ENCODE measurements at regions not wholly inside any gene's neighbourhood (a gene's known extent, or its start where the extent isn't known, plus 50 kb on each side); places are given as distances from the start of the nearest gene placed in this dataset.

DNA sequence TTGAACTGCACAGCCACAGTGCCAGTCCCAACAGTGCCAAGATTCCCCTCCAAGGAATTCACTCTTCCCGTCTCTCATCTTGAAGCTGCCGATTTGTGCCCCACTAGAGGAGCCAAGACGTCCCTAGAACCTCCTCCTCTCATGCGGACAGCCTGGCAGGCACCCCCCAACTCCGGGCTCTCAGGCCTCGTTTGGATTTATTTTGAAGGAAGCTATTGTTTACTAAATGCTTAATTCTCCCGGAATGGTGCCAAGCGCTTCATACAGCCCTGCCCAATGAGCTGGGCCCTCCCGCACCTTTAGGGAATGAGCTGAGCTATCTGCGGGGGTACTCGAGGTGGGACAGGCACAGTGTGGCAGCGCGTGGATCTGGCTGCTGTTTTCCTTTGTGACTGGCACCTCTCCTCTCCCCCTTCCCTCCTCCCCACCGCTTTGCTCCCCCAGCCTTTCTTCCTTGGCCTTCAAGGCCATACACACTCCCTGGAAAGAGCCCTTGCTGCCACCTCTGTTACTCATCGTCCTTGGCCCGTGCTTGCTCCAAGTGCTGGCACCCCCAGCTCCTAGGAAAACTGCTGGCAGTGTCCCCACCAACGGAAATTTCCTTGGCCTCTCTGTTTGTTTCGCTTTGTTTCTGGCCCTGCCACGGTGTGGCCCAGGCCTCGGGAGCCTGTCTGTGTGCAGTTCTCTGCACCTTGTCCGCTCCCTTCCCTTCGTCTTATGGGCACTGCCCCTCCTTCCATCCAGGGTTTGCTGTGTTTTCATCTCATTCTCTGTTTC, 49.9 kb upstream of the CDR2 start:
- TF ChIP-seq, protein P1, sequence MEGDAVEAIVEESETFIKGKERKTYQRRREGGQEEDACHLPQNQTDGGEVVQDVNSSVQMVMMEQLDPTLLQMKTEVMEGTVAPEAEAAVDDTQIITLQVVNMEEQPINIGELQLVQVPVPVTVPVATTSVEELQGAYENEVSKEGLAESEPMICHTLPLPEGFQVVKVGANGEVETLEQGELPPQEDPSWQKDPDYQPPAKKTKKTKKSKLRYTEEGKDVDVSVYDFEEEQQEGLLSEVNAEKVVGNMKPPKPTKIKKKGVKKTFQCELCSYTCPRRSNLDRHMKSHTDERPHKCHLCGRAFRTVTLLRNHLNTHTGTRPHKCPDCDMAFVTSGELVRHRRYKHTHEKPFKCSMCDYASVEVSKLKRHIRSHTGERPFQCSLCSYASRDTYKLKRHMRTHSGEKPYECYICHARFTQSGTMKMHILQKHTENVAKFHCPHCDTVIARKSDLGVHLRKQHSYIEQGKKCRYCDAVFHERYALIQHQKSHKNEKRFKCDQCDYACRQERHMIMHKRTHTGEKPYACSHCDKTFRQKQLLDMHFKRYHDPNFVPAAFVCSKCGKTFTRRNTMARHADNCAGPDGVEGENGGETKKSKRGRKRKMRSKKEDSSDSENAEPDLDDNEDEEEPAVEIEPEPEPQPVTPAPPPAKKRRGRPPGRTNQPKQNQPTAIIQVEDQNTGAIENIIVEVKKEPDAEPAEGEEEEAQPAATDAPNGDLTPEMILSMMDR (conservative IDR thresholded peaks at IDR 0.05), result no peak
- TF ChIP-seq ZFX (IDR thresholded peaks at IDR 0.05), result no peak
